GM19025 (cell line): ENCODE measurements at regions not wholly inside any gene's neighbourhood (a gene's known extent, or its start where the extent isn't known, plus 50 kb on each side); places are given as distances from the start of the nearest gene placed in this dataset.

Experiments used
- ATAC-seq: cut with Tn5 transposase; IDR thresholded peaks from one replicate; pipeline ENCODE4 v1.9.1; 2021; ENCODE audit warnings: mild to moderate bottlenecking, low read depth, moderate library complexity; ENCODE audit not compliant: unreplicated experiment

GRCh38 chr6:43970913-43971775 lies 156.1 kb downstream of the MRPL14 start:
- no peak for ATAC-seq

GRCh38 chr6:43970068-43970912 lies 157.0 kb downstream of the MRPL14 start:
- no peak for ATAC-seq

- no peak for ATAC-seq
These were observed 157.9 kb downstream of the MRPL14 start for GRCh38 chr6:43969158-43969981.

- no peak for ATAC-seq
These were observed 158.9 kb downstream of the MRPL14 start for GRCh38 chr6:43968110-43968965.

- ATAC-seq: no peak
These were observed 159.5 kb downstream of the MRPL14 start for GRCh38 chr6:43967719-43968091.

GRCh38 chr6:43966853-43967718 lies 160.2 kb downstream of the MRPL14 start:
- ATAC-seq: no peak

GRCh38 chr6:43966374-43966658 lies 160.9 kb downstream of the MRPL14 start:
- ATAC-seq: no peak

GRCh38 chr6:43965628-43966373 lies 161.5 kb downstream of the MRPL14 start:
- ATAC-seq: no peak

- no peak for ATAC-seq
These were observed 162.3 kb downstream of the MRPL14 start for GRCh38 chr6:43964659-43965570.

- no peak for ATAC-seq
These were observed 163.2 kb downstream of the MRPL14 start for GRCh38 chr6:43963877-43964658.

- ATAC-seq: no peak
These were observed 164.0 kb downstream of the MRPL14 start for GRCh38 chr6:43963203-43963602.

GRCh38 chr6:43962458-43962857 lies 164.8 kb downstream of the MRPL14 start:
- no peak for ATAC-seq

GRCh38 chr6:43957273-43957672 lies 170.0 kb downstream of the MRPL14 start:
- no peak for ATAC-seq

GRCh38 chr6:43956478-43956877 lies 170.8 kb downstream of the MRPL14 start:
- no peak for ATAC-seq

GRCh38 chr6:43954311-43955131 lies 172.7 kb downstream of the MRPL14 start:
- ATAC-seq: no peak

- no peak for ATAC-seq
These were observed 173.4 kb downstream of the MRPL14 start for GRCh38 chr6:43953794-43954310.
